Mucosa of descending colon (tissue), 3 donors: ENCODE measurements at regions not wholly inside any gene's neighbourhood (a gene's known extent, or its start where the extent isn't known, plus 50 kb on each side); places are given as distances from the start of the nearest gene placed in this dataset.

Source experiments
- ATAC-seq: fragments of 200-7000 bp; cut with Tn5 transposase; one replicate; pipeline ENCODE4 v1.9.1; 2020; ENCODE audit warnings: mild to moderate bottlenecking, moderate library complexity
- DNase-seq, 3 donors: peaks; one replicate each; pipeline ENCODE4 v3.0.0-alpha.2; 2020
- H3K36me3 ChIP-seq: fragments of 200-600 bp; one replicate; pipeline ENCODE4 v1.8.0; 2021; ENCODE audit warnings: low read depth, mild to moderate bottlenecking
- H3K4me1 ChIP-seq: fragments of 200-600 bp; one replicate; pipeline ENCODE4 v1.8.0; 2021; ENCODE audit warnings: low read depth, mild to moderate bottlenecking
- H3K4me3 ChIP-seq: fragments of 200-600 bp; one replicate; pipeline ENCODE4 v1.8.0; 2021; ENCODE audit warnings: mild to moderate bottlenecking
- H3K9me3 ChIP-seq: fragments of 200-600 bp; one replicate; pipeline ENCODE4 v1.8.0; 2021; ENCODE audit warnings: mild to moderate bottlenecking
- intact Hi-C, 2 donors: fragments of 100-400 bp; cut with DNase I in 1 of 2; cut with micrococcal nuclease in 1 of 2; formaldehyde crosslinking; loops; one replicate each; pipeline versions ENCODE4 v1.11.0 to v1.11.1; 2022; cut with DNase I, micrococcal nuclease
- TF ChIP-seq, protein P1 (sequence below): fragments of 200-600 bp; IDR thresholded peaks from one replicate; pipeline ENCODE4 v1.8.0; 2022; ENCODE audit warnings: antibody characterized with exemption, mild to moderate bottlenecking
- donor health status: DM: no; HTN: no; CAD: no; lungs with moderate emphysema.
- donor health status: DM: no; HTN: no; CAD: no.
- donor health status: DM: no; HTN: yes; CAD: no.

DNA sequence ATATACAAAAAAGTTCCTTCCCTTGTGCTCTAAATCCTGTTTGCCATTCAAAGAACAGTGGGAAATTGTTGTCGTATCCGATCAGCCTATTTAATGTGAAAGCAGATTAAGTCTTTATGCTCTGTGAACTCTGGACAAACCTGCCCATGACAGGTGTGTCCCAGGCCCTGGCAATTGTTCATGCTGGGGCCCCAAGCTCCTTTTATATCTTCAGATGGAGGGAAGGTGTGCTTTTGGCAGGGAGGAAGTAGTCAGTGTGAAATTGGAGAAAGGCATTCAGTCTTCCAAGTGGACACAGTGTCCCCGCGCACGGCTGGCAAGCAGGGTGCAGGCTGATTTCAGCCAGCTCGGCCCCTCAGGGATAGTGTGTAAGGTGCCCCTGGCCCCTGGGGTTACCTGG, 135.1 kb upstream of the F3 start:
- Histone ChIP-seq H3K36me3 (no peaks in the 10 kb centered on the region), H3K4me1 (peaks cover 17% of the 10 kb centered on the region), H3K9me3 (no peaks in the 10 kb centered on the region), H3K4me3 (no peak overlapping the region)
- intact Hi-C loops = no loop called here
- DNase-seq (peak; percentile 57 to 62 (median 57)), ATAC-seq (peak; percentile 96)
- TF ChIP-seq, protein P1, sequence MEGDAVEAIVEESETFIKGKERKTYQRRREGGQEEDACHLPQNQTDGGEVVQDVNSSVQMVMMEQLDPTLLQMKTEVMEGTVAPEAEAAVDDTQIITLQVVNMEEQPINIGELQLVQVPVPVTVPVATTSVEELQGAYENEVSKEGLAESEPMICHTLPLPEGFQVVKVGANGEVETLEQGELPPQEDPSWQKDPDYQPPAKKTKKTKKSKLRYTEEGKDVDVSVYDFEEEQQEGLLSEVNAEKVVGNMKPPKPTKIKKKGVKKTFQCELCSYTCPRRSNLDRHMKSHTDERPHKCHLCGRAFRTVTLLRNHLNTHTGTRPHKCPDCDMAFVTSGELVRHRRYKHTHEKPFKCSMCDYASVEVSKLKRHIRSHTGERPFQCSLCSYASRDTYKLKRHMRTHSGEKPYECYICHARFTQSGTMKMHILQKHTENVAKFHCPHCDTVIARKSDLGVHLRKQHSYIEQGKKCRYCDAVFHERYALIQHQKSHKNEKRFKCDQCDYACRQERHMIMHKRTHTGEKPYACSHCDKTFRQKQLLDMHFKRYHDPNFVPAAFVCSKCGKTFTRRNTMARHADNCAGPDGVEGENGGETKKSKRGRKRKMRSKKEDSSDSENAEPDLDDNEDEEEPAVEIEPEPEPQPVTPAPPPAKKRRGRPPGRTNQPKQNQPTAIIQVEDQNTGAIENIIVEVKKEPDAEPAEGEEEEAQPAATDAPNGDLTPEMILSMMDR = no peak

DNA sequence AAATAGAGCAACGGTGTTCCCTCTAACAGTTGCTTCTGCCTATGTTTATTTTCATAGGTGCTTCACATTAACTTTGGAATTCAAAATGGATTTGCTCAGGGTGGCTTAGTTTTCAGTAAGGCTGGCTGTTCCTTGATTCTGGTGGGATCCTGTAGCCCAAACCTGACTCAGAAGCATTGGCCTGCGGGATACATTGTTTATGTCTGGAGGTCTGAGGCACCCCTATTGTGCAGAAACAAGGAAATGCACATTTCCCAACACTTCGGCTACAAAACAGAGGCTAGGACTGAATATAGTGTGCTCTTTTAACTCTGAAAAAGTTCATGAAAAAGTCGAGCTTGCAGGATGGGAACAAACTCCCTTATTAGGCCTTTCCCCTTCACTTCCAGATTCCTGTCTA, 133.8 kb upstream of the F3 start:
- DNase-seq (no peak), ATAC-seq (no peak)
- no peak overlapping the region for H3K4me3 ChIP-seq
- H3K9me3 ChIP-seq = no peaks in the 10 kb centered on the region
- no peaks in the 10 kb centered on the region for H3K36me3 ChIP-seq
- intact Hi-C loops = no loop called here
- TF ChIP-seq, protein P1 = no peak
- H3K4me1 ChIP-seq = peaks cover 17% of the 10 kb centered on the region

GRCh38 chr1:94674876-94675275, 133.3 kb upstream of the F3 start:
- intact Hi-C loops = no loop called here
- no peak for ATAC-seq

DNA sequence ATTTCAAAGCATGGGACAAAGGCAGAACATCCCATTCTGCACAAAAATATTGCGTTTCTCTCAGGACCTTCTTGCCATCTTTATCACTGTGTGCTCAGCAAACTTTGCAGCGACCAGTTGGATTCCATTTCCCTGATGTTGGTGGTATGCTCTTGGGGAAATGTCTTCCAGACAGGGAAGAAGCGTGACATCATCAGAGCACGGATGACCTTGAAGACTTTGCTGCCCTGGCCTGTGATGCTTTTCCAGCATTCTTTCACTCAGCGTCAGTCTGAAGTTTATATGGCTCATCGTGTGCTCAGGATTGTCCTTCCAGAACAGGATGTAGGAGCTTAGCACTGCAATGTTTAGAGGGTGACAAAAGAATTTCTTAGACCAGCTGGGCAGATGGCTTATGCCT, 131.4 kb upstream of the F3 start:
- ATAC-seq (no peak), DNase-seq (no peak)
- Histone ChIP-seq H3K4me3 (no peak overlapping the region), H3K9me3 (no peaks in the 10 kb centered on the region), H3K36me3 (no peaks in the 10 kb centered on the region), H3K4me1 (peaks cover 11% of the 10 kb centered on the region)
- intact Hi-C loops = no loop called here
- TF ChIP-seq, protein P1 = no peak

More at GRCh38 chr1:94674876-94675275, 133.3 kb upstream of the F3 start:
- H3K9me3 ChIP-seq = no peaks in the 10 kb centered on the region
- no peak overlapping the region for H3K4me3 ChIP-seq
- H3K4me1 ChIP-seq = peaks cover 17% of the 10 kb centered on the region
- H3K36me3 ChIP-seq = no peaks in the 10 kb centered on the region
- DNase-seq = no peak
- TF ChIP-seq, protein P1 = no peak

DNA sequence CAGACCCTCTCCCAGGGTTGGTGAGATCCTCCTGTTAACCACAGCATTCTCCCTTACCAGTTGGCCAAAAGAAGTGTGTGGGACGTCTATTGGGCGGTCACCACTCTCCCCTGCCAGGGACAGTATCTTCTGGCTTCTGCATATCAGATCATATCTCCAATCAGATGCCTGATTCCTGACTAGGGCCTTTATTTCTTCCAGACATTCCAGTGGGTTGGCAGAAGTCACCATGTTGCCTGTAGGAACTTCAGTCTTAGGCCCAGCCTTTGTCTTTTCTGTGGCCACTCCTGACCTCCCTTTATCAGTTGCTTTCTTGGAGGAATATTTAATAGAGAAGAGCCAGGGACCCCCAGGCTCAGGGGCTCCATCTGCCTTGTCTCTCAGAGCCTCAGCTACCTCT, 130.4 kb upstream of the F3 start:
- TF ChIP-seq, protein P1 = no peak
- DNase-seq = no peak
- Histone ChIP-seq H3K4me1 (peaks cover 8% of the 10 kb centered on the region), H3K4me3 (no peak overlapping the region), H3K36me3 (no peaks in the 10 kb centered on the region), H3K9me3 (no peaks in the 10 kb centered on the region)
- ATAC-seq = no peak
- intact Hi-C loops = no loop called here

DNA sequence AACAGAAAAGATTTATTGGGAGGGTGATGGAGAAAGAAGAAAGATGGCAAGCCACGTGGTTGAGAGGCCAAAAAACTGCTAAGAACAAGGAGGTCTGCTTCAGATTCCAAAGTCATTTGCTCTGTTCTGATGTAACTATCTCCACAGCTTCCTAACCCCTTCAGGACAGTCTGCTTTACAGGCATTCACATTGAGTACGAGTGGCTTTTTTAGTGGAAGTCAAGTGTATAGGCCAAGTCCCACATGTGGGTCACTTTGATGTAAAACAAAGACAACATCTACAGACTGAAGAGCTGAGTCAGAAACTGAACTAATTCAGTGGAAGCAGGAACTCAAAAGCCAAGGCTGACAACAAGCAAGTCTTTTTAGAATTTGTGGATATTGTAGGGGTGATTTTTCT, 128.7 kb upstream of the F3 start:
- Histone ChIP-seq H3K4me1 (no peaks in the 10 kb centered on the region), H3K4me3 (no peak overlapping the region), H3K9me3 (no peaks in the 10 kb centered on the region), H3K36me3 (no peaks in the 10 kb centered on the region)
- ATAC-seq = no peak
- intact Hi-C loops = no loop called here
- TF ChIP-seq, protein P1 = no peak
- DNase-seq = no peak
